Neuron (in vitro differentiated cells): ENCODE measurements at regions not wholly inside any gene's neighbourhood (a gene's known extent, or its start where the extent isn't known, plus 50 kb on each side); places are given as distances from the start of the nearest gene placed in this dataset.

Source experiments
- H2AFZ ChIP-seq: one replicate; pipeline ENCODE4 v1.6.1; 2013; ENCODE audit warnings: low read depth, mild to moderate bottlenecking, inconsistent platforms, low read length, moderate library complexity
- H3K27me3 ChIP-seq: one replicate; pipeline ENCODE4 v1.6.1; 2013; ENCODE audit warnings: low read length; ENCODE audit not compliant: insufficient read depth
- H3K36me3 ChIP-seq: one replicate; pipeline ENCODE4 v1.6.1; 2013; ENCODE audit warnings: low read length; ENCODE audit not compliant: insufficient read depth
- H3K4me1 ChIP-seq: one replicate; pipeline ENCODE4 v1.6.1; 2013; ENCODE audit warnings: low read length; ENCODE audit not compliant: insufficient read depth
- H3K4me3 ChIP-seq: 2 replicates; pipeline ENCODE4 v1.5.1; 2013; ENCODE audit warnings: mild to moderate bottlenecking, low read length, moderate library complexity
- H3K9me3 ChIP-seq: one replicate; pipeline ENCODE4 v1.6.1; 2013; ENCODE audit warnings: low read length

- Histone ChIP-seq H3K9me3 (no peaks in the 10 kb centered on the region), H2AFZ (no peak overlapping the region), H3K36me3 (no peaks in the 10 kb centered on the region), H3K4me3 (no peak overlapping the region), H3K4me1 (no peaks in the 10 kb centered on the region), H3K27me3 (no peaks in the 10 kb centered on the region)
Measured at GRCh38 chr13:31962731-31963370, 68.7 kb upstream of the FRY start.

GRCh38 chr13:31963631-31964030 is 67.9 kb upstream of the FRY start:
- no peak overlapping the region for H2AFZ ChIP-seq
- H3K4me1 ChIP-seq, result no peaks in the 10 kb centered on the region
- no peaks in the 10 kb centered on the region for H3K27me3 ChIP-seq
- H3K36me3 ChIP-seq, result no peaks in the 10 kb centered on the region
- no peak overlapping the region for H3K4me3 ChIP-seq
- no peaks in the 10 kb centered on the region for H3K9me3 ChIP-seq

- H3K9me3 ChIP-seq, result no peaks in the 10 kb centered on the region
- H2AFZ ChIP-seq, result no peak overlapping the region
- no peak overlapping the region for H3K4me3 ChIP-seq
- H3K27me3 ChIP-seq, result no peaks in the 10 kb centered on the region
- H3K36me3 ChIP-seq, result no peaks in the 10 kb centered on the region
- H3K4me1 ChIP-seq, result no peaks in the 10 kb centered on the region
Measured at GRCh38 chr13:31964168-31964567, 67.4 kb upstream of the FRY start.

- no peaks in the 10 kb centered on the region for H3K27me3 ChIP-seq
- no peaks in the 10 kb centered on the region for H3K9me3 ChIP-seq
- no peaks in the 10 kb centered on the region for H3K4me1 ChIP-seq
- H3K4me3 ChIP-seq, result no peak overlapping the region
- H2AFZ ChIP-seq, result no peak overlapping the region
- H3K36me3 ChIP-seq, result no peaks in the 10 kb centered on the region
Measured at GRCh38 chr13:31965361-31966066, 66.1 kb upstream of the FRY start.

GRCh38 chr13:31967155-31967554 is 64.4 kb upstream of the FRY start:
- no peaks in the 10 kb centered on the region for H3K9me3 ChIP-seq
- no peaks in the 10 kb centered on the region for H3K27me3 ChIP-seq
- H2AFZ ChIP-seq, result no peak overlapping the region
- H3K4me3 ChIP-seq, result no peak overlapping the region
- H3K4me1 ChIP-seq, result no peaks in the 10 kb centered on the region
- no peaks in the 10 kb centered on the region for H3K36me3 ChIP-seq

- H3K9me3 ChIP-seq, result no peaks in the 10 kb centered on the region
- H3K27me3 ChIP-seq, result no peaks in the 10 kb centered on the region
- no peak overlapping the region for H2AFZ ChIP-seq
- H3K4me3 ChIP-seq, result no peak overlapping the region
- H3K4me1 ChIP-seq, result no peaks in the 10 kb centered on the region
- H3K36me3 ChIP-seq, result no peaks in the 10 kb centered on the region
Measured at GRCh38 chr13:31968473-31968872, 63.1 kb upstream of the FRY start.

GRCh38 chr13:31970231-31970930 is 61.2 kb upstream of the FRY start:
- Histone ChIP-seq H2AFZ (no peak overlapping the region), H3K36me3 (no peaks in the 10 kb centered on the region), H3K9me3 (no peaks in the 10 kb centered on the region), H3K4me3 (no peak overlapping the region), H3K27me3 (no peaks in the 10 kb centered on the region), H3K4me1 (no peaks in the 10 kb centered on the region)

- Histone ChIP-seq H2AFZ (no peak overlapping the region), H3K27me3 (no peaks in the 10 kb centered on the region), H3K4me1 (no peaks in the 10 kb centered on the region), H3K9me3 (no peaks in the 10 kb centered on the region), H3K4me3 (no peak overlapping the region), H3K36me3 (no peaks in the 10 kb centered on the region)
Measured at GRCh38 chr13:31972453-31972852, 59.1 kb upstream of the FRY start.

GRCh38 chr13:31978021-31978420 is 53.6 kb upstream of the FRY start:
- Histone ChIP-seq H2AFZ (no peak overlapping the region), H3K36me3 (no peaks in the 10 kb centered on the region), H3K27me3 (no peaks in the 10 kb centered on the region), H3K4me3 (no peak overlapping the region), H3K4me1 (no peaks in the 10 kb centered on the region), H3K9me3 (no peaks in the 10 kb centered on the region)

GRCh38 chr13:31980830-31981229 is 50.7 kb upstream of the FRY start:
- Histone ChIP-seq H3K27me3 (no peaks in the 10 kb centered on the region), H3K4me3 (no peak overlapping the region), H2AFZ (no peak overlapping the region), H3K9me3 (no peaks in the 10 kb centered on the region), H3K36me3 (no peaks in the 10 kb centered on the region), H3K4me1 (no peaks in the 10 kb centered on the region)
